K562 (cell line): ENCODE measurements at regions not wholly inside any gene's neighbourhood (a gene's known extent, or its start where the extent isn't known, plus 50 kb on each side); places are given as distances from the start of the nearest gene placed in this dataset.

Experiments
- ATAC-seq: fragments of 200-7000 bp; cut with Tn5 transposase; 3 replicates; pipeline ENCODE4 v1.9.1; 2020; ENCODE audit warnings: moderate library complexity
- BruUV-seq: library from RNA; stranded (reverse); fragments of 400-500 nt; replicated peaks from 2 replicates; lab custom pipeline; 2021; lab: Mats Ljungman, UMichigan
- CTCF ChIA-PET: fragments of 300-600 bp; formaldehyde crosslinking; extraction: SDS; loops from one replicate; lab custom pipeline; 2021; ENCODE audit warnings: low intra/inter-chr PET ratio; lab: Yijun Ruan, JAX
- POLR2A ChIA-PET: fragments of 300-600, 350-650 bp; sonication (Branson Sonifier 250); formaldehyde crosslinking; extraction: SDS; loops from one replicate; lab custom pipeline; 2021; ENCODE audit warnings: antibody characterized with exemption, inconsistent platforms; lab: Yijun Ruan, JAX
- DNase-seq, 4 experiments: peaks; one replicate each; pipeline versions ENCODE4 v3.0.0 to v3.0.0-alpha.2; 2011 to 2018; ENCODE audit warnings: low spot score in 3 of 4, mixed read lengths in 3 of 4; ENCODE audit errors: extremely low read depth in 1 of 4
- FAIRE-seq: peaks from 2 replicates; lab custom pipeline; 2011; peaks lifted over from hg19 to GRCh38; lab: Jason Lieb, UNC
- H2AFZ ChIP-seq: 2 replicates; pipeline ENCODE4 v1.6.0; 2011; ENCODE audit warnings: low read depth, low read length, control low read depth, inconsistent platforms
- H3K27ac ChIP-seq: fragments of 200-600 bp; 3 replicates; pipeline ENCODE4 v1.8.0; 2011; ENCODE audit warnings: low read depth, mild to moderate bottlenecking, control low read depth, inconsistent platforms, low read length, moderate library complexity, mixed read lengths; ENCODE audit errors: extremely low read depth
- H3K27me3 ChIP-seq, 2 experiments: fragments of 300-600 bp in 1 of 2; 2 replicates in 1 of 2; 3 replicates in 1 of 2; pipeline versions ENCODE4 v1.6.0 to v1.8.0; 2011; ENCODE audit warnings: inconsistent platforms in 2 of 2, low read length in 2 of 2, mild to moderate bottlenecking in 1 of 2, mixed read lengths in 1 of 2, moderate library complexity in 1 of 2; ENCODE audit not compliant: control insufficient read depth in 2 of 2, insufficient read depth in 2 of 2
- H3K36me3 ChIP-seq: fragments of 300-600 bp; 3 replicates; pipeline ENCODE4 v1.8.0; 2011; ENCODE audit warnings: mild to moderate bottlenecking, low read length, inconsistent platforms; ENCODE audit not compliant: control insufficient read depth, insufficient read depth
- H3K4me1 ChIP-seq, 2 experiments: fragments of 200-600 bp in 1 of 2; replicated peaks in 1 of 2; 2 replicates in 1 of 2; 3 replicates in 1 of 2; pipeline versions ENCODE4 v1.5.1 to v1.8.0; 2011; ENCODE audit warnings: inconsistent platforms in 2 of 2, low read length in 2 of 2, mild to moderate bottlenecking in 1 of 2, mixed read lengths in 1 of 2, moderate library complexity in 1 of 2; ENCODE audit not compliant: control insufficient read depth in 2 of 2, insufficient read depth in 2 of 2
- H3K4me2 ChIP-seq: 2 replicates; pipeline ENCODE4 v1.6.1; 2011; ENCODE audit warnings: low read length, control low read depth, inconsistent platforms, mixed read lengths; ENCODE audit not compliant: insufficient read depth
- H3K4me3 ChIP-seq: fragments of 200-600 bp; sonication (generic), shearing (Covaris generic); 2 replicates; pipeline ENCODE4 v1.5.1; 2016; ENCODE audit warnings: control low read depth, inconsistent platforms
- H3K79me2 ChIP-seq: fragments of 200-600 bp; 3 replicates; pipeline ENCODE4 v1.8.0; 2011; ENCODE audit warnings: low read length, inconsistent platforms; ENCODE audit not compliant: control insufficient read depth, insufficient read depth
- H3K9ac ChIP-seq, 2 experiments: 2 replicates each; pipeline versions ENCODE4 v1.6.0 to v1.6.1; 2011; ENCODE audit warnings: low read depth in 2 of 2, low read length in 2 of 2, control low read depth in 1 of 2, inconsistent platforms in 1 of 2, mild to moderate bottlenecking in 1 of 2, mixed read lengths in 1 of 2; ENCODE audit not compliant: insufficient read depth in 1 of 2
- H3K9me1 ChIP-seq: one replicate; pipeline ENCODE4 v1.6.0; 2011; ENCODE audit warnings: inconsistent platforms, mild to moderate bottlenecking, low read length, moderate library complexity; ENCODE audit not compliant: control insufficient read depth, insufficient read depth
- H3K9me3 ChIP-seq: replicated peaks from 2 replicates; pipeline ENCODE4 v1.5.1; 2011; ENCODE audit warnings: low read depth, low read length, inconsistent platforms; ENCODE audit not compliant: control insufficient read depth, insufficient read depth
- H4K20me1 ChIP-seq: replicated peaks from 2 replicates; pipeline ENCODE4 v1.6.1; 2011; ENCODE audit warnings: low read length, inconsistent platforms, mixed read lengths; ENCODE audit not compliant: control insufficient read depth, insufficient read depth
- CREM ChIP-seq: IDR thresholded peaks from 2 replicates; pipeline ENCODE4 v1.6.1; 2014; ENCODE audit warnings: antibody characterized with exemption, low read depth
- GMEB1 ChIP-seq: fragments of 250-450 bp; sonication (Bioruptor Pico); IDR thresholded peaks from 2 replicates; pipeline ENCODE4 v1.4.0; 2020; ENCODE audit warnings: mild to moderate bottlenecking
- KLF1 ChIP-seq: fragments of 450-650 bp; IDR thresholded peaks from 2 replicates; pipeline ENCODE4 v1.6.1; 2016; ENCODE audit warnings: missing genetic modification characterization, missing compliant biosample characterization
- MTA2 ChIP-seq: fragments of 450-650 bp; IDR thresholded peaks from 2 replicates; pipeline ENCODE4 v1.6.1; 2016; ENCODE audit warnings: low read depth
- OTX1 ChIP-seq: fragments of 450-650 bp; formaldehyde crosslinking; IDR thresholded peaks from 2 replicates; pipeline ENCODE4 v1.4.0; 2022; ENCODE audit warnings: mild to moderate bottlenecking
- RFX1 ChIP-seq: fragments of 450-650 bp; IDR thresholded peaks from 2 replicates; pipeline ENCODE4 v1.6.1; 2016; ENCODE audit warnings: mild to moderate bottlenecking, moderate library complexity
- SP1 ChIP-seq: sonication (generic); formaldehyde crosslinking; IDR thresholded peaks from 2 replicates; pipeline ENCODE4 v1.8.1; 2022; ENCODE audit warnings: mild to moderate bottlenecking, missing genetic modification reagents
- ZFP1 ChIP-seq: fragments of 450-650 bp; formaldehyde crosslinking; IDR thresholded peaks from 2 replicates; pipeline ENCODE4 v1.4.0; 2020; ENCODE audit warnings: mild to moderate bottlenecking, mixed read lengths
- ZNF717 ChIP-seq: fragments of 250-450 bp; sonication (Bioruptor Pico); IDR thresholded peaks from 2 replicates; pipeline ENCODE4 v1.5.0; 2021
- WGBS: fragments of 100-300 bp; shearing (Covaris generic); methylation state at CpG from one replicate; pipeline ENCODE4 v1.1.6; 2016; ENCODE audit warnings: low coverage, mixed read lengths; ENCODE audit not compliant: insufficient coverage; ENCODE audit errors: missing lambda C conversion rate; 5-methylcytosine and 5-hydroxymethylcytosine counted together
- in situ Hi-C: fragments of 300-500 bp; cut with MboI; formaldehyde crosslinking; loops from 4 replicates; pipeline ENCODE4 v1.15.0; 2018; ENCODE audit warnings: inconsistent platforms, mixed read lengths
- intact Hi-C: fragments of 100-400 bp; cut with micrococcal nuclease; formaldehyde crosslinking; loops from 2 replicates; pipeline ENCODE4 v1.14.2; 2022

GRCh38 chr13:34700155-34700554, 241.9 kb upstream of the NBEA start (continued):
- TF ChIP-seq GMEB1 (CRISPR knock-in tag) (no peak), RFX1 (no peak), ZFP1 (CRISPR knock-in tag) (no peak), MTA2 (no peak), KLF1 (tag) (no peak), ZNF717 (CRISPR knock-in tag) (no peak), SP1 (CRISPR knock-in tag) (no peak)

GRCh38 chr13:34701919-34702318, 240.2 kb upstream of the NBEA start:
- CTCF ChIA-PET, result no interaction called here
- no TSS peak for BruUV-seq
- H4K20me1 ChIP-seq, result no peaks in the 10 kb centered on the region
- H3K27ac ChIP-seq, result no peak overlapping the region
- H3K9me1 ChIP-seq, result no peaks in the 10 kb centered on the region
- H3K4me1 ChIP-seq, result no peaks in the 10 kb centered on the region
- H2AFZ ChIP-seq, result no peak overlapping the region
- DNase-seq, result no peak
- H3K79me2 ChIP-seq, result no peaks in the 10 kb centered on the region
- H3K4me2 ChIP-seq, result no peak overlapping the region
- no peaks in the 10 kb centered on the region for H3K9me3 ChIP-seq
- no peaks in the 10 kb centered on the region for H3K27me3 ChIP-seq
- no peak for ATAC-seq
- in situ Hi-C loops, result no loop called here
- no peak for FAIRE-seq
- no peak for TF ChIP-seq CREM
- no peak for TF ChIP-seq OTX1 (CRISPR knock-in tag)
- TF ChIP-seq, all 486 proteins: peak for 0
- no peaks in the 10 kb centered on the region for H3K36me3 ChIP-seq
- H3K4me3 ChIP-seq, result no peak overlapping the region
- intact Hi-C loops, result no loop called here
- POLR2A ChIA-PET, result no interaction called here
- H3K9ac ChIP-seq, result no peak overlapping the region
- 0% methylated on average over 3 of the region's 4 CpGs for WGBS
